IPS DF 6.9 (cell line): ENCODE measurements at regions not wholly inside any gene's neighbourhood (a gene's known extent, or its start where the extent isn't known, plus 50 kb on each side); places are given as distances from the start of the nearest gene placed in this dataset.

Source experiments
- DNase-seq: peaks from one replicate; pipeline ENCODE4 v3.0.0-alpha.2; 2013; ENCODE audit warnings: low read depth, low spot score
- H3K27ac ChIP-seq: one replicate; pipeline ENCODE4 v1.5.1; 2013; ENCODE audit warnings: low read length, control low read depth
- H3K27me3 ChIP-seq: 2 replicates; pipeline ENCODE4 v1.6.1; 2013; ENCODE audit warnings: mild to moderate bottlenecking, low read length; ENCODE audit not compliant: control insufficient read depth, insufficient read depth
- H3K36me3 ChIP-seq: 2 replicates; pipeline ENCODE4 v1.6.1; 2013; ENCODE audit warnings: low read length; ENCODE audit not compliant: control insufficient read depth, insufficient read depth
- H3K4me1 ChIP-seq: 2 replicates; pipeline ENCODE4 v1.6.1; 2013; ENCODE audit warnings: low read length; ENCODE audit not compliant: control insufficient read depth, insufficient read depth
- H3K4me3 ChIP-seq: 2 replicates; pipeline ENCODE4 v1.5.1; 2013; ENCODE audit warnings: mild to moderate bottlenecking, low read length
- H3K9me3 ChIP-seq: 2 replicates; pipeline ENCODE4 v1.6.1; 2013; ENCODE audit warnings: low read length, inconsistent platforms; ENCODE audit not compliant: control insufficient read depth, insufficient read depth
- WGBS: extraction: QIAGEN DNeasy Blood & Tissue Kit; methylation state at CpG from one replicate; pipeline ENCODE4 v1.1.7; 2013; ENCODE audit warnings: mixed read lengths, missing lambda C conversion rate; ENCODE audit not compliant: insufficient read length, insufficient coverage; 5-methylcytosine and 5-hydroxymethylcytosine counted together

DNA sequence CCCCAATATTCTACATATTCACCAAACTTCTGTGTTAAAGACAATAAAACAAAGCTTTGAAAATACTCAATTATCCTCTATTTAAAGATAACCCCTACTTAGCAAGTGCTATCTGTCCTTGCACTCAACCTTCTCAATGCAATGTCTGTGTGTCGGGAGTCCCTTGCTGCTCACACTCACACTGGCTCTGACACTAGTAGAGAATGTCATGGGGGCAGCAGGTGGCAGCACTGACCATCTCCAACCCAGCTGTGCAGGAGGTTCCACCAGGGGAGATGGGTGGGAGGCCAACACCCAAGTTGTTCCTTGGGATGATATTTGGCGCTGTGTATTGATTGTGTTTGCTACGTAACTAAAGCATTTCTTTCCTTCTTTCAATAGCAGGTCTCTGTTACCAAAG, 59.4 kb upstream of the SIMC1 start:
- no peaks in the 10 kb centered on the region for H3K4me1 ChIP-seq
- H3K36me3 ChIP-seq, result no peaks in the 10 kb centered on the region
- no peak overlapping the region for H3K27ac ChIP-seq
- WGBS, result no CpG with 5 or more reads among the region's 3 CpGs
- no peaks in the 10 kb centered on the region for H3K9me3 ChIP-seq
- no peak overlapping the region for H3K4me3 ChIP-seq
- H3K27me3 ChIP-seq, result no peaks in the 10 kb centered on the region
- no peak for DNase-seq

DNA sequence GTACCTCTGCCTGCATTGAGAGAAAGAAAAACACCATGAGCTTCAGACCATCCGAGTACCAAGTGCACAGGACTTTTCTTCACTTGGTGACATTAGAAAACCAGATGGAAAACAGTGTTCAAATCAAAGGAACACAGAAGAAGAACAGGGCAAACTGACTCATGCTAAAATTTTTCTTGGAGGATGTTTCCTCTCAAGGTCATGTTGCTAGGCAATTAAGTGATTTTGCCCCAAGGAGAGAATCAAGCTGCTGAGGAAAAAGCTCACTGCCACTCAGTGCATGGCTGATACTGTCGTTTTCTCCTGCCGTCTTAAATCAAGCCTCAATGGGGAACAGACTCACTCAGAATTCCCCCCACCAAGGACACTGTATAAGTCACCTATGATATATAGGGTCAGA, 57.9 kb upstream of the SIMC1 start:
- no peak overlapping the region for H3K4me3 ChIP-seq
- no peak for DNase-seq
- H3K27me3 ChIP-seq, result no peaks in the 10 kb centered on the region
- H3K4me1 ChIP-seq, result no peaks in the 10 kb centered on the region
- H3K36me3 ChIP-seq, result no peaks in the 10 kb centered on the region
- WGBS, result no CpG with 5 or more reads among the region's 3 CpGs
- no peak overlapping the region for H3K27ac ChIP-seq
- no peaks in the 10 kb centered on the region for H3K9me3 ChIP-seq

DNA sequence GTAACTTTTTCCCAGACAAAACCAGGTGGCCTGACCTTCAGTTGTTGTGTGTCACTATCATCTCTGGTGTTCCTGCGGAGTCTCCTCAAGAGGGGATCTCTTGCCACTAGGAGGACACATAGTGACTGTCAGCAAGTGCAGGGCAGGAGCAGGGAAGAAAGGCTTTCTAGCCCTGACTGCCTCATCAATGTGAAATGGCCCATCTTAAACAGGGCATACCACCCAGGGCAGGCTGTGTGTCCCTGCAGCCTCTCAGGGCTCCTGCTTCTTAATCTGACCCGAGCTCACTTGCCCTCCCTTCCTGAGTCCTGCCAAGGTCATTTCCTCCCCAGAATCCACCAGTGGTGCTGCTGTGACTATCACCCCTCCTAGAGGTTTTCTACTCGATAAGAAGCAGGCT, 57.4 kb upstream of the SIMC1 start:
- Histone ChIP-seq H3K36me3 (no peaks in the 10 kb centered on the region), H3K9me3 (no peaks in the 10 kb centered on the region), H3K27me3 (no peaks in the 10 kb centered on the region), H3K27ac (no peak overlapping the region), H3K4me3 (no peak overlapping the region), H3K4me1 (no peaks in the 10 kb centered on the region)
- WGBS, result no CpG with 5 or more reads among the region's 3 CpGs
- DNase-seq, result no peak

DNA sequence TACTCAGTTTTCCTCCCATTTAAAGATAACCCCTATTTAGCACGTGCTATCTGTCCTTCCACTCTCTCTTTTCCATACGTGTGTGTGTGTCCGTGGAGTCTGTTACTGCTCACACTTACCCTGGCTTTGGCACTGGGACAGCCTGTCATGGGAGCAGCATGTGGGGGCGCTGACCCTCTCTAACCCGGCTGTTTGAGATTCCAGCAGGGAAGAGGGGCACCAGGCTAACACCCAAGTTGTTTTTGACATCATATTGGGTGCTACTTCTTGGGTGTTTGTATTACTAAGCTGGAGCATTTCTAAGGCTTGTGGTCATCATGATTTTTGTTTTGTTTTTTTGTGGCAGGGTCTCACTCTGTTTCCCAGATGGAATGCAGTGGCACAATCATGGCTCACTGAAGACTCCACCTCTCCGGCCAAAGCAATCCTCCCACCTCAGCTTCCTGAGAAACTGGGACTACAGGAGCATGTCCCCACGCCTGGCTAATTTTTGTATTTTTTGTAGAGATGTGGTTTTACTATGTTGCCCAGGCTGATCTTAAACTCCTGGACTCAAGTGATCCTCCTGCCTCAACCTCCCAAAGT, 56.9 kb upstream of the SIMC1 start:
- no CpG with 5 or more reads among the region's 7 CpGs for WGBS
- no peaks in the 10 kb centered on the region for H3K36me3 ChIP-seq
- no peaks in the 10 kb centered on the region for H3K4me1 ChIP-seq
- H3K4me3 ChIP-seq, result no peak overlapping the region
- H3K9me3 ChIP-seq, result no peaks in the 10 kb centered on the region
- H3K27me3 ChIP-seq, result no peaks in the 10 kb centered on the region
- H3K27ac ChIP-seq, result no peak overlapping the region
- DNase-seq, result no peak

DNA sequence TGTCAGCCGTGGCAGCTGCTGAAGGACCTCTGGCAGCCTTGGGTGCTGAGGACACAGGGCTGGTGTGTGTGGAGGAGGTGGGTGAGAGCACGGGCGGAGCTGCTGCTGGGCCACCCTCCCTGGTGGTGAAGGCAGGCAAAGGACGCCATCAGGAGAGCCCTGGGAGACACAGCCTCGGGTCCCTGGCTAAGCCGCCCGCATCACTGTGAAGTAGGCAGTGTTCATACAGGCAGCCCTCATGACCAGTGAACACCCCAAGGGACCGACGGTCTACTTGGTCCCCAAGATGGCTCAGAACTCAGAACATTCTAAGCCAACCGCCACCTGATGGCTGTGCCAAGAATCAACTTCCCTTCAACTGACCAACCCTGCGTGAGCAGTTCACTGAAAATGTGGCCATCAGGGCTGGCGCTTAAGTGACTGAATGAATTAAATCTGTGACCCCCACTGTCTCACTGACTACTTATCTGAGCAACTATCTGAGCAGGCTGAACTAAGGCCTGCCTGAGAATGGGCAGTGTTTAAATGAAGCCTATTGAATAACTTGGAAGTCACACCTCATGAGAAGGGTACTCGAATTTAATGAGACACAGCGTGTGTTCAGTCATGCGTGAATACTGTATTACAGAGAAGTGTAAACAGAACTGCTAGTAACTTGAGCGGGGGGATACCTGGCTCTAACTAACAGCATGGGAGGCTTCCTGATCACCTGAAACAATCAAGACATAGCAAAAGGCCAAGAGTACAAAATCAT, 54.7 kb upstream of the SIMC1 start:
- no peak for DNase-seq
- H3K9me3 ChIP-seq, result no peaks in the 10 kb centered on the region
- H3K36me3 ChIP-seq, result no peaks in the 10 kb centered on the region
- WGBS, result no CpG with 5 or more reads among the region's 16 CpGs
- no peak overlapping the region for H3K4me3 ChIP-seq
- H3K27me3 ChIP-seq, result no peaks in the 10 kb centered on the region
- H3K4me1 ChIP-seq, result no peaks in the 10 kb centered on the region
- no peak overlapping the region for H3K27ac ChIP-seq

DNA sequence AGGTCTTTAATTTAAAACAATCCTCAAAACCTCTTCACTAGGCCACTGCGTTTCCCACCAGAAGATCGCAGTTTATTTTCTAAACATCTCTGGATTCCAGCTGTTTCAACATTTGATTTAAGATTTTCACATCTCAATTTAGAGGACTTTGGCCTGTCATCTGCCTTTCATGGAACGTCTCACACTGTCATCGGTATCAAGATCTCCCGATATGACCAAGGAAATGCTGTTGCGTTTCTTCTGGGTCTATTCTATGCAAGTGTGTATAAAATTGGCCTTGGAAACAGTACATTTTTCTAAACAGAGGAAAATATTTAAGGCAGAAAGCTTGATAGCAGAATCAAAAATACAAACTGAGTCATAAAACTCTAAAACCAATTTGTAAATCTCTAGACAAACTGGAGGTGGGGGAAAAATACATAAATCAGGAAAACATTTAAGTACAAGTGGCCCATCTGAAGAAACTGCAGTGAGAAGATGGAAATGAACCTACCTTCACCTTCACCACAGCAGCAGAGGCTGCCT, 53.6 kb upstream of the SIMC1 start:
- H3K27ac ChIP-seq, result no peak overlapping the region
- H3K4me3 ChIP-seq, result no peak overlapping the region
- H3K27me3 ChIP-seq, result no peaks in the 10 kb centered on the region
- H3K36me3 ChIP-seq, result no peaks in the 10 kb centered on the region
- no peaks in the 10 kb centered on the region for H3K4me1 ChIP-seq
- no peaks in the 10 kb centered on the region for H3K9me3 ChIP-seq
- WGBS, result no CpG with 5 or more reads among the region's 6 CpGs
- DNase-seq, result no peak

DNA sequence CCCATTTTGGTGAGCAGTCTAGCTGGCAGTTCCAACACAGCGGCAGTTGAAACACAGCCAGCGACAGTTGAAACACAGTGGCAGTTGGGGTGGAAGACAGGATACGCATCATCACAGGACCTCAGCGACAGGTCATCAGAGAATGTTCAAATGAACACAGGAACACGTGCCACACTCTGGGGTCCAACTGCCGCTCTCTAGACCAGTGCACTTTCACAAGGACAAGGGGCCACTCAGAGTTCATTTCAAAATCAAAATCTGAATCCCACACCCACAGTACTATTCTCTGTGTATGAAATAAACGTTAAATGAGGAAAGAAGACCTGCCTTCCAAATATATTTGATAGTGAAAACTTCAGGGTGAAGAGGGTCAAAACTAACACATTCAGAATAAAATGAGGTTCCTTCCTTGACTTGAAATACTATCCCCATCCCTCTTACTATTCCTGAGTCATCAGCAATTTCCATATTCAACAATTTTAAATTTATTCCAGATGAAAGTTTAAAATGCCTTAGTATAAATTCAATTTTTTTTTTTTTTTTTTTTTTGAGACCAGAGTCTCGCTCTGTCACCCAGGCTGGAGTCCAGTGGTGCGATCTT, 53.0 kb upstream of the SIMC1 start:
- H3K27me3 ChIP-seq, result no peaks in the 10 kb centered on the region
- no peaks in the 10 kb centered on the region for H3K36me3 ChIP-seq
- DNase-seq, result no peak
- H3K4me3 ChIP-seq, result no peak overlapping the region
- H3K4me1 ChIP-seq, result no peaks in the 10 kb centered on the region
- no peaks in the 10 kb centered on the region for H3K9me3 ChIP-seq
- H3K27ac ChIP-seq, result no peak overlapping the region
- WGBS, result no CpG with 5 or more reads among the region's 9 CpGs

DNA sequence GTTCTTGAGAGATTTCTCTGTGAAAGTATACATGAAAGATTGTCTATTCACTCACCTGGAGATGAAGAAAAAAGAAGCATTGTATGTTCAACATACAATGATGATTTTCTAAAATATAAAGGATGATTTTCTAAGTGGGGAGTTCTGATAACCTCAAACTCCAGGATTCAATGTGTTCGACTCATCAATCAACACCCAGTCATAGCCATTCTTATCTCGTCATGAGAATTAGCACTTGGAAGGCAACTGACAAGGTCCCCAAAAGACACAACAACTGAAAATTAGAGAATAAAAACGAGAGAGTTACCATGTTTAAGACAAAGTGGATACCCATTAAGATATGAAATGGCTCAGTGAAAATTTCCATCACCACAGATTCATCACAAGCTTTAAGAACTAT, 52.1 kb upstream of the SIMC1 start:
- H3K27me3 ChIP-seq, result no peaks in the 10 kb centered on the region
- no CpG with 5 or more reads among the region's 3 CpGs for WGBS
- no peak overlapping the region for H3K4me3 ChIP-seq
- no peaks in the 10 kb centered on the region for H3K36me3 ChIP-seq
- DNase-seq, result no peak
- no peaks in the 10 kb centered on the region for H3K4me1 ChIP-seq
- H3K9me3 ChIP-seq, result no peaks in the 10 kb centered on the region
- no peak overlapping the region for H3K27ac ChIP-seq

DNA sequence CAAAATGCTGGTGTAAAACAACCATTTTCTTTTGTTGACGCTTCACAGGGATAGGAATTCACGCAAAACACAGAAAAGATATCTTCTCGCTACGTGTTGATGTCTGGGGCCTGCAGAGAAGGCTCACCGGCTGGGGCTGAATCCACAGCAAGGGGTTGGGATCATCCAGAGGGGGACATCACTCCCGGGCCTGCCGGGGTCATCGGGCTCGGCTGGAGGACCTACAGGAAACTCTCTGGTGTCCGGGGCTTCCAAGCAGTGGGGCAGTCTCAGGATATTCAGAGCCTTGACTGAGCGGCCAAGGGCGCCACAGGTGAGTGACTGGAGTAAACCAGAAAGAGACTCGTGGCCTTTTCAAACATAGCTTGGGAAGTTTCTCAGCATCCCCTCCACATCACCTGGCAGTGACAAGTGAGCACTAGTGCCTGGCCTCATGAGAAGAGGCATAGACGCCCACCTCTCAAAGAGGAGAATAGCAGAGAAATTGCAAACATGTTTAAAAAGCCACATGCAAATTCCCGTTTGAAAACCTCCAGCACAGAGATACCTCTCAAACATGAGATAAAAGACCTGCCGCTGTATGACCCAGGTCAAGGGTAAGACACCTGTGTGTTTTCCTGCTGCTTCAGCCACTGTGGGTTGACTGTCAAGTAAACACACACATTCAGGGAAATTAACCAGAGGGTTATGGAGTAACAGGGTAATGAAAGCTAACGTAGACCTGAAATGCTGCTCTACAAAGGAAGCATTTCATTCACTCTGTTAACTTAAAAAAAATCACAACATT, 50.8 kb upstream of the SIMC1 start:
- no peaks in the 10 kb centered on the region for H3K4me1 ChIP-seq
- no peak overlapping the region for H3K4me3 ChIP-seq
- WGBS, result no CpG with 5 or more reads among the region's 17 CpGs
- DNase-seq, result no peak
- H3K27me3 ChIP-seq, result no peaks in the 10 kb centered on the region
- no peaks in the 10 kb centered on the region for H3K36me3 ChIP-seq
- no peak overlapping the region for H3K27ac ChIP-seq
- H3K9me3 ChIP-seq, result no peaks in the 10 kb centered on the region

DNA sequence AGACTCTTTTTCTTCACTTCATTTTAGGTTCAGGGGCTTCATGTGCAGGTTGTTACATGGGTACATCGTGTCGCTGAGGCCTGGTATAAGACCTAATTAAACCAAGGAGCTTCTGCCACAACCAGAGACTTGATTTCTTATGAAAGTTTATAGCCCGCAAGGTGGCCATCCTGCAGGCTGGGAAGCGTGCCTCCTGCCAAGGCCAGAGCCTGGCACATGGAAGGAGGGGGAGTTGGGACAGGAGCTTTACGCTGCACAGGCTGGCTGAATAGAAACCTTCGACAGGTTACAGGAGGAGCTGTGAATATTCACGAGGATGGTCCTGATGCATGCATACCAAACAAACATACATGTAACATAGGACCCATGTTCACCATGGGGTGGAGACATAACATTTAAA, 50.1 kb upstream of the SIMC1 start:
- Histone ChIP-seq H3K36me3 (no peaks in the 10 kb centered on the region), H3K27me3 (no peaks in the 10 kb centered on the region), H3K9me3 (no peaks in the 10 kb centered on the region), H3K4me3 (no peak overlapping the region), H3K27ac (no peak overlapping the region), H3K4me1 (no peaks in the 10 kb centered on the region)
- no CpG with 5 or more reads among the region's 7 CpGs for WGBS
- no peak for DNase-seq
